ENCODE measurements at regions not wholly inside any gene's neighbourhood (a gene's known extent, or its start where the extent isn't known, plus 50 kb on each side); places are given as distances from the start of the nearest gene placed in this dataset.

DNA sequence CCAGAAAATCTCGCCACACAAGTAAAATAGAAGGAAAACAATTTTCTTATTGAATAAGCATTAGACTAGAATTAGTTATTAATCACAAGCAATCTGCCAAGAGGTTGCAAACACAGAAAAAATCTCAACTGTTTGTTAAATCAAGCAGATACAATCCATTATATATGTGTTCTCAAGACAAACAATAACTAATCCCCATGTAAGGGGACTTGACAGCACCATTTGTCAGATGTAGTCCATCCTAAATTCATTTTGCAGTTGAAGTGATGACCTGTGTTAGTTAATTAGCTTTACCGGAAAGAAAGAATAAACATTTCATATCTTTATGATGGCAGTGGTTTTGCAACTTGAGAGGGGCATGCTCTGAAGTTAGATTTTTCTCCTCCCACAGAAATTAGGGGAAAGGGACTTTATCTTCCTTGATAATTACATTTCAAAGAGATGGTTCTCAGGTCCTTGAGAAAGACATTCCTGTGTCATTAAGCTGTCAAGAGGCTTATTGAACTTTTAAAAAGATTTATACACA lies 1588.0 kb downstream of the GRIK2 start:
- no peaks in the 10 kb centered on the region for H4K20me1 ChIP-seq (ENCODE audit: insufficient read depth)
- no peak overlapping the region for H3K4me2 ChIP-seq (ENCODE audit: low read length)
- no peak overlapping the region for H2AFZ ChIP-seq (ENCODE audit: low read depth, low read length)
- H3K27ac ChIP-seq (ENCODE audit: low read length): no peak overlapping the region
- no peak for TF ChIP-seq MXI1 (conservative IDR thresholded peaks at IDR 0.05; ENCODE audit: poor library complexity, severe bottlenecking)
- no peak for TF ChIP-seq SMC3 (conservative IDR thresholded peaks at IDR 0.05; ENCODE audit: poor library complexity)
- TF ChIP-seq CTCF (IDR thresholded peaks at IDR 0.05; ENCODE audit: poor library complexity, severe bottlenecking): no peak
- TF ChIP-seq RAD21 (conservative IDR thresholded peaks at IDR 0.05): no peak
- TF ChIP-seq EZH2 (IDR thresholded peaks at IDR 0.05; ENCODE audit: borderline replicate concordance, insufficient read depth, low read length, poor library complexity, severe bottlenecking): no peak
- no peaks in the 10 kb centered on the region for H3K79me2 ChIP-seq (replicated peaks; ENCODE audit: insufficient read depth, low read length)
- H3K4me3 ChIP-seq (ENCODE audit: low read length): no peak overlapping the region
- H3K27me3 ChIP-seq (ENCODE audit: insufficient read depth, low read depth, low read length): no peaks in the 10 kb centered on the region
- no peaks in the 10 kb centered on the region for H3K36me3 ChIP-seq (ENCODE audit: insufficient read depth, low read length)
- H3K9ac ChIP-seq (ENCODE audit: low read length): no peak overlapping the region
- H3F3A ChIP-seq (ENCODE audit: insufficient read depth, low read length, poor library complexity, severe bottlenecking): peaks cover 3% of the 10 kb centered on the region
- no peaks in the 10 kb centered on the region for H3K9me2 ChIP-seq (ENCODE audit: insufficient read depth, low read length)
- no peaks in the 10 kb centered on the region for H3K9me3 ChIP-seq (ENCODE audit: low read length)

DNA sequence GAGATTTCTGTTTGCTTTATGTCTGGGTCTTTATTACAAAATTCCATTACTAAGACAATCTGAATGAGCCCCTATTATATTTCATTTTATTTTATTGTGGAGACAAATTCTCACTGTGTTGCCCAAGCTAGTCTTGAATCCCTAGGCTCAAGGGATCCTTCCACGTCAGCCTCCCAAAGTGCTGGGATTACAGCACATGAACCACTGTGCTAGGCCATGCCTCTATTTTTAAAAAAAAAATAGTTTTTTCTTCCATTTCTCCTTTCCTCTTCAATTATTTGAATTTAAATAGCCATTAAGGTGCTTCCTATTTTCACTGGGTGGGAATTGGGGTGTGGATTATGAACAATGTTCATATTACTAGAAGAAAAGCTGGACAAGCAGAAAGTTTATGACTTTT lies 1587.4 kb downstream of the GRIK2 start:
- Histone ChIP-seq H3K9ac (ENCODE audit: low read length) (no peak overlapping the region), H3K79me2 (replicated peaks; ENCODE audit: insufficient read depth, low read length) (no peaks in the 10 kb centered on the region), H3K27me3 (ENCODE audit: insufficient read depth, low read depth, low read length) (no peaks in the 10 kb centered on the region), H3F3A (ENCODE audit: insufficient read depth, low read length, poor library complexity, severe bottlenecking) (peaks cover 3% of the 10 kb centered on the region), H3K4me3 (ENCODE audit: low read length) (no peak overlapping the region), H3K36me3 (ENCODE audit: insufficient read depth, low read length) (no peaks in the 10 kb centered on the region), H3K4me2 (ENCODE audit: low read length) (no peak overlapping the region), H4K20me1 (ENCODE audit: insufficient read depth) (no peaks in the 10 kb centered on the region), H3K27ac (ENCODE audit: low read length) (no peak overlapping the region), H3K9me3 (ENCODE audit: low read length) (no peaks in the 10 kb centered on the region), H3K9me2 (ENCODE audit: insufficient read depth, low read length) (no peaks in the 10 kb centered on the region), H2AFZ (ENCODE audit: low read depth, low read length) (no peak overlapping the region)
- TF ChIP-seq CTCF (IDR thresholded peaks at IDR 0.05; ENCODE audit: poor library complexity, severe bottlenecking): no peak
- no peak for TF ChIP-seq MXI1 (conservative IDR thresholded peaks at IDR 0.05; ENCODE audit: poor library complexity, severe bottlenecking)
- no peak for TF ChIP-seq TAF1 (IDR thresholded peaks at IDR 0.05; ENCODE audit: low read depth)
- no peak for TF ChIP-seq POLR2AphosphoS5 (IDR thresholded peaks at IDR 0.05)
- TF ChIP-seq RAD21 (conservative IDR thresholded peaks at IDR 0.05): no peak
- TF ChIP-seq SMC3 (conservative IDR thresholded peaks at IDR 0.05; ENCODE audit: poor library complexity): no peak
- TF ChIP-seq EZH2 (IDR thresholded peaks at IDR 0.05; ENCODE audit: borderline replicate concordance, insufficient read depth, low read length, poor library complexity, severe bottlenecking): no peak
- TF ChIP-seq EP300 (conservative IDR thresholded peaks at IDR 0.05; ENCODE audit: poor library complexity, severe bottlenecking): no peak
- TF ChIP-seq REST (IDR thresholded peaks at IDR 0.05; ENCODE audit: borderline replicate concordance): no peak
